GM18909 (cell line): ENCODE measurements at regions not wholly inside any gene's neighbourhood (a gene's known extent, or its start where the extent isn't known, plus 50 kb on each side); places are given as distances from the start of the nearest gene placed in this dataset.
"Not testable (repeated sequence)": the region's sequence is repeated elsewhere in the genome, so short reads cannot be mapped to it uniquely, and the experiment has no call there.

Experiments
- ATAC-seq: cut with Tn5 transposase; IDR thresholded peaks from one replicate; pipeline ENCODE4 v1.9.1; 2021; ENCODE audit warnings: mild to moderate bottlenecking; ENCODE audit not compliant: unreplicated experiment, poor library complexity

- no peak for ATAC-seq
Measured at GRCh38 chr3:27779176-27779575, 57.1 kb upstream of the EOMES start.

GRCh38 chr3:27789420-27789819 lies 67.3 kb upstream of the EOMES start:
- ATAC-seq, result no peak

- no peak for ATAC-seq
Measured at GRCh38 chr3:27791956-27792355, 69.8 kb upstream of the EOMES start.

- ATAC-seq, result no peak
Measured at GRCh38 chr3:27792869-27793268, 70.7 kb upstream of the EOMES start.

- no peak for ATAC-seq
Measured at GRCh38 chr3:27794211-27794610, 72.1 kb upstream of the EOMES start.

- no peak for ATAC-seq
Measured at GRCh38 chr3:27796365-27796875, 74.3 kb upstream of the EOMES start.

GRCh38 chr3:27797773-27798172 lies 75.7 kb upstream of the EOMES start:
- no peak for ATAC-seq

- no peak for ATAC-seq
Measured at GRCh38 chr3:27800261-27800660, 78.1 kb upstream of the EOMES start.

- ATAC-seq, result no peak
Measured at GRCh38 chr3:27802425-27802824, 80.3 kb upstream of the EOMES start.

GRCh38 chr3:27802849-27803248 lies 80.7 kb upstream of the EOMES start:
- ATAC-seq, result no peak

- no peak for ATAC-seq
Measured at GRCh38 chr3:27805282-27805681, 83.2 kb upstream of the EOMES start.

GRCh38 chr3:27813255-27813654 lies 91.1 kb upstream of the EOMES start:
- no peak for ATAC-seq

GRCh38 chr3:27821609-27822008 lies 99.5 kb upstream of the EOMES start:
- not testable (repeated sequence) for ATAC-seq

GRCh38 chr3:27824312-27825200 lies 102.4 kb upstream of the EOMES start:
- ATAC-seq, result no peak

- ATAC-seq, result no peak
Measured at GRCh38 chr3:27826448-27826847, 104.3 kb upstream of the EOMES start.

- ATAC-seq, result no peak
Measured at GRCh38 chr3:27827041-27827440, 104.9 kb upstream of the EOMES start.

GRCh38 chr3:27840807-27841594 lies 118.9 kb upstream of the EOMES start:
- ATAC-seq, result no peak

GRCh38 chr3:27844052-27844675 lies 122.0 kb upstream of the EOMES start:
- no peak for ATAC-seq

GRCh38 chr3:27847697-27848096 lies 125.6 kb upstream of the EOMES start:
- no peak for ATAC-seq

GRCh38 chr3:27848826-27849225 lies 126.7 kb upstream of the EOMES start:
- ATAC-seq, result no peak

GRCh38 chr3:27859821-27860220 lies 137.7 kb upstream of the EOMES start:
- ATAC-seq, result no peak
